Epithelial cell of esophagus (primary cell): ENCODE measurements at regions not wholly inside any gene's neighbourhood (a gene's known extent, or its start where the extent isn't known, plus 50 kb on each side); places are given as distances from the start of the nearest gene placed in this dataset.
"Not testable (repeated sequence)": the region's sequence is repeated elsewhere in the genome, so short reads cannot be mapped to it uniquely, and the experiment has no call there.

Experiments used
- DNase-seq: peaks from one replicate; pipeline ENCODE4 v3.0.0; 2010; ENCODE audit warnings: low read depth
- H3K4me3 ChIP-seq: 2 replicates; pipeline ENCODE4 v1.5.1; 2011; ENCODE audit warnings: mild to moderate bottlenecking, low read length, control low read depth
- TF ChIP-seq, protein P1 (sequence below): IDR thresholded peaks from 2 replicates; pipeline ENCODE4 v1.5.1; 2011; ENCODE audit warnings: low read depth, mild to moderate bottlenecking, low read length, control low read depth, inconsistent platforms; ENCODE audit not compliant: insufficient read depth; ENCODE audit errors: missing control alignments

DNA sequence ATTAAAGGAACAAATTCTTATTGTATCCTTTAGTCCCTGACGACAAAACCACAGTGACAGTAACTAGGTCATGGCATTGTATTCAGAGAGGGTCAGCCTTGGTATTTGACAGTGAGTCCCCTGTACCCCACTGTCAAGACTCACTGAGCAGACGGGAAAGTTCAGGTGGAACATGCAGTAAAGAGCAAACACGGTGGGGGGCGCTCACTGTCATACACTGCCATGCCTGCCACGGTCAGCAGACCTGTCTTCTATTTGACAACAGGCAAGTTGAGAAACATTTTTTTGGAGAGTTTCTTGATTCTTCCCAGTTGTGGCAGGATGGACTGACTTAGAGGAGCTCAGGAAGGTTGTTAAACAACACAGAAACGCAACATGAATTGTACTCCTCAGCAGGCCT is 681.6 kb downstream of the KCNJ18 start:
- TF ChIP-seq, protein P1, sequence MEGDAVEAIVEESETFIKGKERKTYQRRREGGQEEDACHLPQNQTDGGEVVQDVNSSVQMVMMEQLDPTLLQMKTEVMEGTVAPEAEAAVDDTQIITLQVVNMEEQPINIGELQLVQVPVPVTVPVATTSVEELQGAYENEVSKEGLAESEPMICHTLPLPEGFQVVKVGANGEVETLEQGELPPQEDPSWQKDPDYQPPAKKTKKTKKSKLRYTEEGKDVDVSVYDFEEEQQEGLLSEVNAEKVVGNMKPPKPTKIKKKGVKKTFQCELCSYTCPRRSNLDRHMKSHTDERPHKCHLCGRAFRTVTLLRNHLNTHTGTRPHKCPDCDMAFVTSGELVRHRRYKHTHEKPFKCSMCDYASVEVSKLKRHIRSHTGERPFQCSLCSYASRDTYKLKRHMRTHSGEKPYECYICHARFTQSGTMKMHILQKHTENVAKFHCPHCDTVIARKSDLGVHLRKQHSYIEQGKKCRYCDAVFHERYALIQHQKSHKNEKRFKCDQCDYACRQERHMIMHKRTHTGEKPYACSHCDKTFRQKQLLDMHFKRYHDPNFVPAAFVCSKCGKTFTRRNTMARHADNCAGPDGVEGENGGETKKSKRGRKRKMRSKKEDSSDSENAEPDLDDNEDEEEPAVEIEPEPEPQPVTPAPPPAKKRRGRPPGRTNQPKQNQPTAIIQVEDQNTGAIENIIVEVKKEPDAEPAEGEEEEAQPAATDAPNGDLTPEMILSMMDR: no peak
- no peak overlapping the region for H3K4me3 ChIP-seq

DNA sequence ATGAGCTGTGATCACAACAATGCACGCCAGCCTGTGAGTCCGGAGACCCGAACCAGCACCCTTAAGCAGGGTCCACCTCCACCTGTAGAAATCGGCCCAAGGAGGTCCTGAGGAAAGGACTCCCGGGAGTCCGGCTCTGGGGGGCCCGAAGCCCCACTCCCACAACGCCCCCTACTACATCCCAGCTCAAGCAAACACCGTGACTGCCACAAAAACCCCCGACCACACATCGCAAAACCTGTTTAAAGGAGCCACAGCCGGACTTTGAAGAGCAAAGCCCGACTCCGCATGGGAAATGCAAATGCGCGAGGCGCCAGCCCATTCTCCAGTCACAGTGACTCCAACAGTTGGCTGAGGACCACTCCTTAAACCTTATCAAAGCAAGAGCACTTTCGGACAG is 682.4 kb downstream of the KCNJ18 start:
- H3K4me3 ChIP-seq: no peak overlapping the region
- TF ChIP-seq, protein P1: no peak
- DNase-seq: no peak

More for the DNA sequence above, 681.6 kb downstream of the KCNJ18 start:
- DNase-seq: no peak

DNA sequence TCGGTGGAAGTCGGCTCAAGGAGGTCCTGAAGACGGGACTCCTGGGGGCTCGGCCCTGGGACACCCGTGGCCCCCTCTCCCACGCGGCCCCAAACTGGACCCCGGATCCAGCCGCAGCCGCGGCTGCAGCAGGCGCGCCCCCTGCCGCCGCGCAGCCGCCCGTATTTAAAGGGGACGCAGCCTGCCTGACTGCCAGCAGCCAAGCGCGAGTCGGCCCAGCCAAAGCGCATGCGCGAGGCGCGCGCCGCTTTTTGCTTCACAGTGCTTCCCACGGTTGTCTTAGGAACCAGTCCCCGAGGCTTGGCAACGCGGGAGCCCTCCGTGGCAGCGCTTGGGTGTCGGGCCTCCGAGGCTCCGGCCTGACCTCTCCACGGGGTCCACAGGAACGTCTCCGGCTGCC is 684.4 kb downstream of the KCNJ18 start:
- not testable (repeated sequence) for H3K4me3 ChIP-seq, DNase-seq

DNA sequence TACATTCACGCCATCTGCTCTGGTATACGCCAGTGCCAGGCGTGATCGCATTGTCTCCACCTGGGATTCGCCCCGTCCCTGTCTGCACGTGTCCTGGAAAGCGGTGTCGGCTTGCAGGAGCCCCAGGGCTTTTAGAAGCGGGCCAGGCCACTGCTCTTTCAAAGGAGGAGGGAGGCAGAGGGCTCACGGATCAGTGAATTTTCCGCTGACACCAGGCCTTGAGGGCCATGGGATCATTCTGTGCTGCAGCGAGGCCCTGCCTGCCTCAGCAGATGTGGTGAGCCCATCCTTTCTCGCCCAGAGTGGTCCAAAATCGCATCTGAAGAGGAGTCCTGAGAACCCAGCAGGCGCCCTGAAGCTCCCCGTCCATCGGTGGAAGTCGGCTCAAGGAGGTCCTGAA is 686.4 kb downstream of the KCNJ18 start:
- H3K4me3 ChIP-seq, DNase-seq: not testable (repeated sequence)

DNA sequence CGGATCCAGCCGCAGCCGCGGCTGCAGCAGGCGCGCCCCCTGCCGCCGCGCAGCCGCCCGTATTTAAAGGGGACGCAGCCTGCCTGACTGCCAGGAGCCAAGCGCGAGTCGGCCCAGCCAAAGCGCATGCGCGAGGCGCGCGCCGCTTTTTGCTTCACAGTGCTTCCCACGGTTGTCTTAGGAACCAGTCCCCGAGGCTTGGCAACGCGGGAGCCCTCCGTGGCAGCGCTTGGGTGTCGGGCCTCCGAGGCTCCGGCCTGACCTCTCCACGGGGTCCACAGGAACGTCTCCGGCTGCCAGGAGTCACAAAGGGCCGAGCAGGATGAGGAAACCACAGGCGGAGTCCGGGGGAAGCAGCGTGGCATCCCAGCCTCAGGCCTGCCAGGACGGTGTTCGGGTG is 689.3 kb downstream of the KCNJ18 start:
- DNase-seq, H3K4me3 ChIP-seq: not testable (repeated sequence)

DNA sequence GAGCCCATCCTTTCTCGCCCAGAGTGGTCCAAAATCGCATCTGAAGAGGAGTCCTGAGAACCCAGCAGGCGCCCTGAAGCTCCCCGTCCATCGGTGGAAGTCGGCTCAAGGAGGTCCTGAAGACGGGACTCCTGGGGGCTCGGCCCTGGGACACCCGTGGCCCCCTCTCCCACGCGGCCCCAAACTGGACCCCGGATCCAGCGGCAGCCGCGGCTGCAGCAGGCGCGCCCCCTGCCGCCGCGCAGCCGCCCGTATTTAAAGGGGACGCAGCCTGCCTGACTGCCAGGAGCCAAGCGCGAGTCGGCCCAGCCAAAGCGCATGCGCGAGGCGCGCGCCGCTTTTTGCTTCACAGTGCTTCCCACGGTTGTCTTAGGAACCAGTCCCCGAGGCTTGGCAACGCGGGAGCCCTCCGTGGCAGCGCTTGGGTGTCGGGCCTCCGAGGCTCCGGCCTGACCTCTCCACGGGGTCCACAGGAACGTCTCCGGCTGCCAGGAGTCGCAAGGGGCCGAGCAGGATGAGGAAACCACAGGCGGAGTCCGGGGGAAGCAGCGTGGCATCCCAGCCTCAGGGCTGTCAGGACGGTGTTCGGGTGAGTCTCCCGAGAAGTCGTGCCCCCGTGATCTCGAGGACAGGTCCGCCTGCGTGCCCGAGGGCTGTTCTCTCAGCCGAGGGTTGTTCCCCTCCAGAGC is 691.6 kb downstream of the KCNJ18 start:
- DNase-seq: not testable (repeated sequence)

DNA sequence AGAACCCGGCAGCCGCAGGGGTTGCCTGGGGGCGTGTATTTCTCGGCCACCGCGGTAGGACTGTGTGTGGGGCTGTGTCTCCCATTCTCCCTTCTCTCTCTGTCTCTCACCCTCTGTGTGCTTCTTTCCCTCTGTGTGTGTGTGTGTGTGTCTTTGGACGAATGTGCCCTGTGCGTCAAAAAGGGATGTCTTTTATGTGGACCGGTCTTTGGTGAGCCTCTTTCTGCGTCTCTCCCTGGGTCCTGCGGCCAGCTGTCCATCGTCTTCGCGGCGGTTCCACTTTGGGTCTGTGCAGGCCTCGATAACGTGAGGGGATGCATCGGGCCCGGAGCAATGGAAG is 692.1 kb downstream of the KCNJ18 start:
- DNase-seq: not testable (repeated sequence)

More for the DNA sequence above, 691.6 kb downstream of the KCNJ18 start:
- H3K4me3 ChIP-seq: not testable (repeated sequence)

DNA sequence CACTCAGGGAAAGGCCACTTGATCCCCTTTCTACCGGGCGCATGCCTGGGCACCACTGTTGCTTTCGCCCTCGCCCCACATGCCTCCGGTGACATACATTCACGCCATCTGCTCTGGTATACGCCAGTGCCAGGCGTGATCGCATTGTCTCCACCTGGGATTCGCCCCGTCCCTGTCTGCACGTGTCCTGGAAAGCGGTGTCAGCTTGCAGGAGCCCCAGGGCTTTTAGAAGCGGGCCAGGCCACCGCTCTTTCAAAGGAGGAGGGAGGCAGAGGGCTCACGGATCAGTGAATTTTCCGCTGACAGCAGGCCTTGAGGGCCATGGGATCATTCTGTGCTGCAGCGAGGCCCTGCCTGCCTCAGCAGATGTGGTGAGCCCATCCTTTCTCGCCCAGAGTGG is 706.1 kb downstream of the KCNJ18 start:
- DNase-seq, H3K4me3 ChIP-seq: not testable (repeated sequence)

More for the DNA sequence above, 692.1 kb downstream of the KCNJ18 start:
- not testable (repeated sequence) for H3K4me3 ChIP-seq

DNA sequence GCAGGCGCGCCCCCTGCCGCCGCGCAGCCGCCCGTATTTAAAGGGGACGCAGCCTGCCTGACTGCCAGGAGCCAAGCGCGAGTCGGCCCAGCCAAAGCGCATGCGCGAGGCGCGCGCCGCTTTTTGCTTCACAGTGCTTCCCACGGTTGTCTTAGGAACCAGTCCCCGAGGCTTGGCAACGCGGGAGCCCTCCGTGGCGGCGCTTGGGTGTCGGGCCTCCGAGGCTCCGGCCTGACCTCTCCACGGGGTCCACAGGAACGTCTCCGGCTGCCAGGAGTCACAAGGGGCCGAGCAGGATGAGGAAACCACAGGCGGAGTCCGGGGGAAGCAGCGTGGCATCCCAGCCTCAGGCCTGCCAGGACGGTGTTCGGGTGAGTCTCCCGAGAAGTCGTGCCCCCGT is 706.7 kb downstream of the KCNJ18 start:
- not testable (repeated sequence) for H3K4me3 ChIP-seq, DNase-seq

DNA sequence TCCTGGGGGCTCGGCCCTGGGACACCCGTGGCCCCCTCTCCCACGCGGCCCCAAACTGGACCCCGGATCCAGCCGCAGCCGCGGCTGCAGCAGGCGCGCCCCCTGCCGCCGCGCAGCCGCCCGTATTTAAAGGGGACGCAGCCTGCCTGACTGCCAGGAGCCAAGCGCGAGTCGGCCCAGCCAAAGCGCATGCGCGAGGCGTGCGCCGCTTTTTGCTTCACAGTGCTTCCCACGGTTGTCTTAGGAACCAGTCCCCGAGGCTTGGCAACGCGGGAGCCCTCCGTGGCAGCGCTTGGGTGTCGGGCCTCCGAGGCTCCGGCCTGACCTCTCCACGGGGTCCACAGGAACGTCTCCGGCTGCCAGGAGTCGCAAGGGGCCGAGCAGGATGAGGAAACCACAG is 712.8 kb downstream of the KCNJ18 start:
- not testable (repeated sequence) for DNase-seq, H3K4me3 ChIP-seq

DNA sequence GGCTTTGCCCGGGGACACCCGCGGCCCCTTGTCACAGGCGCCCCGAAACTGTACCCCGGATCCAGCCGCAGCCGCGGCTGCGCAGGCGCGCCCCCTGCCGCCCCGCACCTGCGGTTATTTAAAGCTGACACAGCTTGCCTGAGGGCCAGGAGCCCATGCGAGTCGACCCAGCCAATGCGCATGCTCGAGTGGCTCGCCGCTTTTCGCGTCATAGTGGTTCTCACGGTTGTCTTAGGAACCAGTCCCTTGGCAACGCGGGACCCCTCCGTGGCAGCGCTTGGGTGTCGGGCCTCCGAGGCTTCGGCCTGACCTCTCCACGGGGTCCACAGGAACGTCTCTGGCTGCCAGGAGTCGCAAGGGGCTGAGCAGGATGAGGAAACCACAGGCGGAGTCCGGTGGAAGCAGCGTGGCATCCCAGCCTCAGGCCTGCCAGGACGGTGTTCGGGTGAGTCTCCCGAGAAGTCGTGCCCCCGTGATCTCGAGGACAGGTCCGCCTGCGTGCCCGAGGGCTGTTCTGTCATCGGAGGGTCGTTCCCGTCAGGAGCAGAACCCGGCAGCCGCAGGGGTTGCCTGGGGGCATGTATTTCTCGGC is 716.9 kb downstream of the KCNJ18 start:
- TF ChIP-seq, protein P1: no peak
- no peak overlapping the region for H3K4me3 ChIP-seq
- no peak for DNase-seq
